ENCODE measurements at regions not wholly inside any gene's neighbourhood (a gene's known extent, or its start where the extent isn't known, plus 50 kb on each side); places are given as distances from the start of the nearest gene placed in this dataset.

DNA sequence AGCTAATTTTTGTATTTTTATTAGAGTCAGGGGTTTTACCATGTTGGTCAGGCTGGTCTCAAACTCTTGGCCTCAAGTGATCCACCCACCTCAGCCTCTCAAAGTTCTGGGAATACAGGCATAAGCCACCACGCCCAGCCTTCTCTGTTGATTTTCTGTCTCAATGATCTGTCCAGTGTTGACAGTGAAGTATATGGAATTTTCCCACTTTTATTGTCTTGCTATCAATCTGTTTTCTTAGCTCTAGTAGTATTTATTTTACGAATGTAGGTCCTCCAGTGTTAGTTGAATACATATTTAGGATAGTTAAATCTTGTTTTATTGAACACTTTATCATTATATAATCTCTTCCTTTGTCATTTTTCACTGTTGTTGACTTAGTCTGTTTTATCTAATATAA, 1603.9 kb downstream of the ADGRL3 start:
- TF ChIP-seq, protein P1, sequence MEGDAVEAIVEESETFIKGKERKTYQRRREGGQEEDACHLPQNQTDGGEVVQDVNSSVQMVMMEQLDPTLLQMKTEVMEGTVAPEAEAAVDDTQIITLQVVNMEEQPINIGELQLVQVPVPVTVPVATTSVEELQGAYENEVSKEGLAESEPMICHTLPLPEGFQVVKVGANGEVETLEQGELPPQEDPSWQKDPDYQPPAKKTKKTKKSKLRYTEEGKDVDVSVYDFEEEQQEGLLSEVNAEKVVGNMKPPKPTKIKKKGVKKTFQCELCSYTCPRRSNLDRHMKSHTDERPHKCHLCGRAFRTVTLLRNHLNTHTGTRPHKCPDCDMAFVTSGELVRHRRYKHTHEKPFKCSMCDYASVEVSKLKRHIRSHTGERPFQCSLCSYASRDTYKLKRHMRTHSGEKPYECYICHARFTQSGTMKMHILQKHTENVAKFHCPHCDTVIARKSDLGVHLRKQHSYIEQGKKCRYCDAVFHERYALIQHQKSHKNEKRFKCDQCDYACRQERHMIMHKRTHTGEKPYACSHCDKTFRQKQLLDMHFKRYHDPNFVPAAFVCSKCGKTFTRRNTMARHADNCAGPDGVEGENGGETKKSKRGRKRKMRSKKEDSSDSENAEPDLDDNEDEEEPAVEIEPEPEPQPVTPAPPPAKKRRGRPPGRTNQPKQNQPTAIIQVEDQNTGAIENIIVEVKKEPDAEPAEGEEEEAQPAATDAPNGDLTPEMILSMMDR (IDR thresholded peaks at IDR 0.05), result no peak
- TF ChIP-seq POLR2A (IDR thresholded peaks at IDR 0.05), result no peak
